Left kidney (tissue), 1 donor: ENCODE measurements at regions not wholly inside any gene's neighbourhood (a gene's known extent, or its start where the extent isn't known, plus 50 kb on each side); places are given as distances from the start of the nearest gene placed in this dataset.
"Not testable (repeated sequence)": the region's sequence is repeated elsewhere in the genome, so short reads cannot be mapped to it uniquely, and the experiment has no call there.

Source experiments
- DNase-seq: peaks from one replicate; pipeline ENCODE4 v3.0.0-alpha.2; 2013

DNA sequence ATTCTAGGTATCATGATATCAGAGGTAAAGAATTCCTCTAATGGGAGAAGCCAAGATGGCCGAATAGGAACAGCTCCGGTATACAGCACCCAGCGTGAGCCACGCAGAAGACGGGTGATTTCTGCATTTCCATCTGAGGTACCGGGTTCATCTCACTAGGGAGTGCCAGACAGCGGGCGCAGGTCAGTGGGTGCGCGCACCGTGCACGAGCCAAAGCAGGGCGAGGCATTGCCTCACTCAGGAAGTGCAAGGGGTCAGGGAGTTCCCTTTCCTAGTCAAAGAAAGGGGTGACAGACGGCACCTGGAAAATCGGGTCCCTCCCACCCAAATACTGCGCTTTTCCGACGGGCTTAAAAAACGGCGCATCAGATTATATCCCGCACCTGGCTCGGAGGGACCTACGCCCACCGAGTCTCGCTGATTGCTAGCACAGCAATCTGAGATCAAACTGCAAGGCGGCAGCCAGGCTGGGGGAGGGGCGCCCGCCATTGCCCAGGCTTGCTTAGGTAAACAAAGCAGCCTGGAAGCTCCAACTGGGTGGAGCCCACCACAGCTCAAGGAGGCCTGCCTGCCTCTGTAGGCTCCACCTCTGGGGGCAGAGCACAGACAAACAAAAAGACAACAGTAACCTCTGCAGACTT lies 70.4 kb upstream of the ALCAM start:
- DNase-seq = not testable (repeated sequence)

DNA sequence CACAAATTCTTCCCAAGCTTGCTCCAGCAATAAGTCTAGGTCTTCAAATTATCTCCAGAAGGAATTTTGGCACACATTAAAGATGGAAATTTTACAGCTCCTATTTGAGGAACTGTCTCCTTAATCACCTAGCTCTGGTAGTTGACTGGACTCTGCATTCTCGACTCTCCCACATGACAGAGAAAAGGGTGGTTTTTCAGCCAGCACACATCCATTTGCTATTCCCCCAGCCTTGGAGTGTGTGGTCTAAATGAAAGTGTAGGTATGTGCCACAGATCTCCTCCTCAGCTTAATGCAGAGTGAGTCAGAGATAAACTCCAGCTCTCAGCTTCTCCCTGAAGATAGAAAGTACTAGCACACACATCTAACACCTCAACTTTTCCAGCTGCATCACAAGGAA lies 62.2 kb upstream of the ALCAM start:
- DNase-seq = no peak

DNA sequence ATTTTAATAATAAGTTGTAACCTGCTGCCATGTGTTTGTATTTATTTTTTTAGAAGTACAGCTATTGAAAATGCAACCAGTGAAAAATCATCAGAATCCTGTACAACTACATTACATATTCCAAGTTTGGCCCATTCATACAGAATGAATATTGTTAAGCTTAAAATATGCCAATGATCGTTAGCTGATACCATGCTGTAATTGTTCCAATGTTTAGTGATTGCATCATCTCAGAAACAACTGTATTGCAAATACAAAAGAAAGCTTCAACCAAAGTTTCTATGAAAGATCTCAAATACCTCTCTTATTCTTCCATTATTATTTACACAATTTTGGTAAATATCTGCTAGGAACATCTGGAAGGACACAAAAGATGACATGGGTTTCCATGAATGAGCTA lies 51.6 kb upstream of the ALCAM start:
- no peak for DNase-seq

DNA sequence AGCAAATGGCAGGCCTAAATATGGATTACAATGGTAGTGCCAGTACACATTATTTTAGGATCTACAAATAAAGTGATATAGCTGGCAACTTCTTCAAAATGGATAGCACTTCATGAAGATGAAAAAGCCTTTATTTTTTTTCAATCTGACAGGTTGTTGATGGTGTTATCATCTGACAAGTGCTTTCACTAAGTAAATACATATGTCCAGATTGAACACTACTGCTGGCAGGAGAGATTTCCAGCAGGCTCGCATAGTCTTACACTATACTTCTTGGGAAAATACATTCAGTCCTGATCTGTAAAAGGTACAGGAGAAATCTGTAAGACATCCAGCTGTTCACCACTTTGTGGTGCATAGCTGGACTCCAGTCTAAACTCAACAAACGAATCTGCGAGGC lies 50.9 kb upstream of the ALCAM start:
- DNase-seq = no peak

DNA sequence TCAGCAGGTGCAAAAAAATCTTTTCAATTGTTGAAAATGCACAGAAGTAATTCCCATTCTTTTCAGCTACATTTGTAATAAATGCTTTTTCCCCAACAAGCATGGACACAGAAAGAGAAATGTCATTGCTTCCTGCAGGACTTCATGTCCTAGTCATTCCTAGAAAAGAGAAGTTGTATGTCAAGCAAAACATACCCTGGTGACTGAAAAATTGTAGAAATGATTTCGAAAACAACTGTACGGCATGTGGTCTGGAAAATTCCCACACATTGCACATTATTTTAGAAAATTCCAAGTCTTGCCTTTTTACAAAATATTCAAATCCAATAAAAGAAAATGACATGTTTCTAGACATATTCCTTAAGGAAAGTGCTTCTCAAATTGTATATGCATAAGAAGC lies 50.4 kb upstream of the ALCAM start:
- DNase-seq = no peak
